Epidermal melanocyte (primary cell): ENCODE measurements at regions not wholly inside any gene's neighbourhood (a gene's known extent, or its start where the extent isn't known, plus 50 kb on each side); places are given as distances from the start of the nearest gene placed in this dataset.
"Not testable (repeated sequence)": the region's sequence is repeated elsewhere in the genome, so short reads cannot be mapped to it uniquely, and the experiment has no call there.

Experiments used
- DNase-seq: peaks from one replicate; pipeline ENCODE4 v3.0.0; 2011; ENCODE audit warnings: low spot score; ENCODE audit not compliant: insufficient read length

DNA sequence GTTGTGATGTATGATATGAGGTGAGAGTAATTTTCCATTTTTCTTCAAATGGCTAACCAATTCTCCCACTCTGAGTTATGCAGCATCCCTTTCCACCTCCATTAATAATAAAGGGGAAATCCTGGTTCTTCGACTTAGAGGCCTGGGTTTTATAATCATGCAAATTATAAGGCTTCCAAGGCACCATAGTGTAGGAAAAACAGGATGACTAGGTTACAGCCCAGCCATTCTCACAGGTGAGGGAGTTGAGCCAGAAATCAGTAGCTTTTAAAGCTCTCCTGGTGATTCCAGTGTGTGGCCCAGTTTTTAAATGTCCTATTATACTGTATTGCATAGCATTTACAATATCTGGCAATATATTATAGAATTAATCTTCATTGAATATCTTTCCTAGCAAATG lies 203.1 kb downstream of the ARHGEF9 start:
- DNase-seq = no peak

DNA sequence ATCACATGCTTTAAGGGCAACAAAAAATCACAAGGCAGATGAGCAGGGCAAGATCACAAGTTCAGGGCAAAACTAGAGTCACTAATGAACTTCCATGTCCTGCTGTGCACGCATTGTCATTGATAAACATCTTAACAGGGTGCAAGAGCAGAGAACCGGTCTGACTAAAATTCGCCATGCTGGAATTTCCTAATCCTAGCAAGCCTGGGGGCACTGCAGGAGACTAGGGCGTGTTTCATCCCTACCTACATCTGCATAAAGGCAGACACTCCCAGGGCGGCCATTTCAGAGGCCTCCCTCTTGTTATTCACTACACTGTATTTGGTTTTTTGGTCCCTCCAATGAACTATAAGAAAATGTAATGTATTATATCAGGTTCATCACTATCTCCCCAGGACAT lies 203.6 kb downstream of the ARHGEF9 start:
- no peak for DNase-seq

DNA sequence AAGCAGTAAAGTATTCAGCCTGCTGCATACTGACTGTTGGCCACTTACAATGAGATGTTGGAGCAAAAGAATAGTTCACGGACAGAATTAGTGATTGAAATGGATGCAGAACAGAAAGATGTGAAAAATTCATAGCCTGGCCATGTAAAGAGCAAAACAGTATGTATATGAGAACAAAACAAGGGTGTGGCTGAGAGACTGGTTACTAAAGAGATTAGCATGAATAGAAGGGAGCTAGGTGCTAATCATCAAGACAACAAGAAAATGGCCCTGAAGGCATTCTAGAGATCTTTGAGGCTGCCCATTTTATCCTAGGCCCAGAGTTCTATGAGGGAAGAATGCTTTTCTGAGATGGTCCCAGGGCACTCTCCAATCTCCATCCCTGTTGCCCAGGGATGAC lies 208.5 kb downstream of the ARHGEF9 start:
- no peak for DNase-seq

DNA sequence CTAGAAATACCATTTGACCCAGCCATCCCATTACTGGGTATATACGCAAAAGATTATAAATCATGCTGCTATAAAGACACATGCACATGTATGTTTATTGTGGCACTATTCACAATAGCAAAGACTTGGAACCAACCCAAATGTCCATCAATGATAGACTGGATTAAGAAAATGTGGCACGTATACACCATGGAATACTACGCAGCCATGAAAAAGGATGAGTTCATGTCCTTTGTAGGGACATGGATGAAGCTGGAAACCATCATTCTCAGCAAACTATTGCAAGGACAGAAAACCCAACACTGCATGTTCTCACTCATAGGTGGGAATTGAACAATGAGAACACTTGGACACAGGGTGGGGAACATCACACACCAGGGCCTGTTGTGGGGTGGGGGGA lies 209.3 kb downstream of the ARHGEF9 start:
- not testable (repeated sequence) for DNase-seq

DNA sequence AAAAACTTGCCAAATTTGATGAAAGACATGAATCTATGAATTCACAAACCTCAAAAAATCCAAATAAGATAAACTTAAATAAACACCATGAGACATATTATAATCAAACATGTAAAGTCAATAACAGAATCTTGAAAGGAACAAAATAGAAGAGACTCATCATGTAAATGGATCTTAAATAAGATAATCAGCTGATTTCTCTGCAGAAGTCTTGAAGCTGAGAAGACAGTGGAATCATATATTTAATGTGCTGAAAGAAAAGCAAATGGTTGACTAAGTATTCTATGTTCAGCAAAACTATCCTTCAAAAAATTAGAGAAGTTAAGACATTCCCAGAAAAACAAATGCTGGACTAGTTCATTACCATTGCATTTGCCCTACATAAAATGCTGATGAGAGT lies 215.7 kb upstream of the SPIN4 start:
- DNase-seq = no peak

DNA sequence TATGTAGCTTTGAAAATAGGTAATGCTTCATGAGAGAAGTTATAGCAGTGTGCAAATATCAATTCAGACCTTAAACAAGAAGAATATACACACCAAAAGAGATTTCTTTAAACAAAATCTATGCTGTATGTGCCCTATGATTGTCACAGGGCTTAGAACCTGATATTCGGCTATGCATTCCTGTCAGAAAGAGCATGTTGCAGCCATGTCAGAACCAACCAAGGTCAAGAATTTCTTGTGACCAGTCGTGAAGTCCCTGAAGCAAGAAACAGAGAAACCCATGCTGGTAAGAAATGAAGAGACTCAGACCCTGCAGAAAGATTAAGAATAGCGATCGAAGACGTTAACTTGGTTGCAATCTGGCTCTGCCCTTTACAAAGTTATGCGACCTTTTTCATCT lies 210.3 kb upstream of the SPIN4 start:
- no peak for DNase-seq

DNA sequence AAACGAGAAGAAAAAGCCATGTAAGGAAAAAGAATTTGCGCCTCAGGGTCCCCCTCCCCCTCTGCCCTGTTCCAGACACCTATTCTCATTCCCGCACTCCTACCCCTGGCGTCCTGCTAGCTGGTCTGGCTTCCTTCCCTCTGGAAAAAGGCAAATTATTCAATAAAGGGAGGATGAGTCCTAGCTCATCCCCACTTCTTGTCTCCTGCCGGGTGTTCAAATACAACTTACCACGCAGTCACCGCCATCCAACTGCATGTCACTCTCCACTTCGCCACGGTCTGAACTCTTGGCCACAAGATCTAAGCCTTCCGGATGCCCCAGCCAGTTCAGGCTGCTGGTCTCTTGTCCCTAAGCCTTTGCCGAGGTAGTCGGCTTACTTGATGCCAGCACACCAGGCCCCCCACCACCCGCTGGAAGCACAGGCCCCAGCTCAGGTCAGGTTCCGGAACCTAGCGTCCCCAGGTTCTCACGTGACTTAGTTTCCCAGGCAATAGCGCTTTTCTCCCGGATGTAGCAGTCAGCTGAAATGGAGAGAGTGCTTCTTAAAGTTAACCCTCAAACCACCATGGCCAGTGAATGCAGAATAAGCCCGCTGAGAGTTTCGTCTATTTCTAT lies 209.6 kb upstream of the SPIN4 start:
- DNase-seq = peak; percentile 18

DNA sequence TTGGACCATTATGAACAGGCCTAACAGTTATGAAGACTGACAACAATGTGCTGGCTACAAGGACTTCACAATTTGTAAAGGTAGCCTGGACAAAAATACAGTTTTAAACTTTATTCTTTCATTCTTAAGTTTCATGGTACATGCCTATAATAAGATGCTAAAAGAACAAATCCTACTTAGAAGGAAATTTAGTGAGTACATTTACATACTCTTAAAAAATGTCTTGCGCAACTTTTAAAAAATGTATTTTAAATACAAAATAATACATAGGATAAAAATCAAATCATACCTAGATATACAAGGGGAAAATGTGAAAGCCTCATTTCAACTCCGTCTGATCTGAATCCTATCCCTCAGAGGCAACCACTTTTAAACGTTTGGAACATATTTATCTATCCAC lies 200.7 kb upstream of the SPIN4 start:
- DNase-seq = no peak

DNA sequence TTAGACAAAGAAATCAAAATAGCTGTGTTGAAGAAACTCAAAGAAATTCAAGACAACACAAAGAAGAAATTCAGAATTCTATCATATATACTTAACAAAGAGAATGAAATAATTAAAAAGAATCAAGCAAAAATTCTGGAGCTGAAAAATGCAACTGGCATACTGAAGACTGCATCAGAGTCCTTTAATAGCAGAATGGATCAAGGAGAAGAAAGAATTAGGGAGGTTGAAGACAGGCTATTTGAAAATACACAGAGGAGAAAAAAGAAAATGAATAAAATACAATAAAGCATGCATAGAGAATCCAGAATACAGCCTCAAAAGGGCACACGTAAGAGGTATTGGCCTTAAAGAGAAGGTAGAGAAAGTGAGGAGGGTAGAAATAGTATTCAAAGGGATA lies 179.5 kb upstream of the SPIN4 start:
- DNase-seq = no peak

DNA sequence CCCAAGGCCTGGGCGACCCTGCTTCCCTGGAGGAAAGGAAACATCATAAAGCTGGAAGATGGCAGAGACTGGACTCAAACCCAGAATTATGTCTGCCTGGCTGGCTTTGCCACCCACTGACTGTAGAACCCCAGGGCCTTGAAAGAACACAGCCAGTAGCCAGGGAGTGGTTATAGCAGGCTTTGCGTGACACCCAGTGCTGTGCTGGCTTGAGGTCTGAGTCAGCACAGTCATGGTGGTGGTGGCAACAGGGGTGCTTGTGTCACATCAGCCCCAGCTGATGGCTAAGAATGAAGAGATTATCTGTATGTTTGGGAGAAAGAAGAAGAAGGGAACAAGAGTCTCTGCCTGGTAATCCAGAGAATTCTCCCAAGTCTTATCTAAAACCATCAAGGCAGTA lies 178.8 kb upstream of the SPIN4 start:
- no peak for DNase-seq

DNA sequence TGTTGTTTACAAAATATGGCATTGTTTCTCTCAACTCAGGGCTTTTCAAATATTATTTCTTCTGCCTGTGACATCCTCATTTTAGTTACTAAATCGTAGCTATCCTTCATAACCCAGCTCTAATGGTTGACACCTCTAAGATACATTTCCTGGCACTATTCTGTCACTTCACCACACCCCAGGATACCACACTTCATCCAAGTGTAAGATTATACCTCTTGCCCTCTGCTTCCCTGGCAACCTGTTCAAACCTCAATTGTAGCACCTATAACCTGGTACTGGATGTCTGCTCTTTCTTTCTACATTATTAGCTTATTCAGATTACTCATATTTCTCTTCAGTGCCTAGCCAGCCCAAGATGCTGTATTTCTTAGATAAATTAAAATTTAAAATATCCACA lies 175.7 kb upstream of the SPIN4 start:
- no peak for DNase-seq

DNA sequence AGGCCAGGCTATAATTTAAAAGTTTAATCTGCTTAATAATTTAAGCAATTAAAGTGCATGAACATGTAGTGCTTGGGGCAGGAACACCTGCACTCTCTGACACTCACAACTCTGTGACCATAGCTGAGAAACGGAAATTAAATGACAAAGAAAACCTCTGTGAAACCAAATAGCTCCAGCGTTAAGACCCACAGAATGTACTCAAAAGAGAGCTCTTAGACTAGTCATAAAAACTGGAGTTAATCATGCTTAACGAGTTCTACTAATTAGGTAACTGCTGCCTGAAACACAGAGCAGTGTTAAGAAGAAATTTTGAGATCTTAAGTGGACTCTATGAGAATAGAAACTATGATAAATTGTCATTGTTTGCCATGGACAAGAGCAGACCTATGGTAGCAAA lies 174.4 kb upstream of the SPIN4 start:
- DNase-seq = no peak

DNA sequence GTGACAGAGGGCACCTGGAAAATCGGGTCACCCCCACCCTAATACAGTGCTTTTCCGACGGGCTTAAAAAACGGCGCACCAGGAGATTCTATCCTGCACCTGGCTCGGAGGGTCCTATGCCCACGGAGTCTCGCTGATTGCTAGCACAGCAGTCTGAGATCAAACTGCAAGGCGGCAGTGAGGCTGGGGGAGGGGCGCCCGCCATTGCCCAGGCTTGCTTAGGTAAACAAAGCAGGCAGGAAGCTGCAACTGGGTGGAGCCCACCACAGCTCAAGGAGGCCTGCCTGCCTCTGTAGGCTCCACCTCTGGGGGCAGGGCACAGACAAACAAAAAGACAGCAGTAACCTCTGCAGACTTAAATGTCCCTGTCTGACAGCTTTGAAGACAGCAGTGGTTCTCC lies 168.2 kb upstream of the SPIN4 start:
- not testable (repeated sequence) for DNase-seq

DNA sequence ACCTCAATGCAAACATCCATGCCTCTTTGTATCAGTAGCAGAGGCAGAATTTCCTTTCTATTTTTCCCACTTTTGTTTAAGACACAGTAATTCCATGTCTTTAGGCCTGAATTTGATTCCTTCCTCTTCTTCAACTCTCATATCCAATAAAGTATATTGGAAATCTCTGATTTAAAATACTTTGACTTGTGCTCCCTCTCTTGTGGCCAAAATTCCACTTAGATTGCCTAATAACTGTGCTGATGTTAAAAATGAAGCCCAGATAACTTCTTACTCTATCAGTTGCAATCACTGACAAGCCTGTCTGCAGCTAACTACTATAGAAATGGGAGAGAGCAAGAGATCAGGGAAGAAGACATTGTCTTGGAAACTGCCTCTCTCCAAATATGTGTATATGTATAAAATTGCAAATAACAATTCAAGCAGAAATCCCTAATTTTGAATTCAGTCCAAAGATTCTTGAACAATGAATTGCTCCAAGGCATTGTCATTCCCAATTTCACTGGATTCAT lies 163.5 kb upstream of the SPIN4 start:
- DNase-seq = no peak

DNA sequence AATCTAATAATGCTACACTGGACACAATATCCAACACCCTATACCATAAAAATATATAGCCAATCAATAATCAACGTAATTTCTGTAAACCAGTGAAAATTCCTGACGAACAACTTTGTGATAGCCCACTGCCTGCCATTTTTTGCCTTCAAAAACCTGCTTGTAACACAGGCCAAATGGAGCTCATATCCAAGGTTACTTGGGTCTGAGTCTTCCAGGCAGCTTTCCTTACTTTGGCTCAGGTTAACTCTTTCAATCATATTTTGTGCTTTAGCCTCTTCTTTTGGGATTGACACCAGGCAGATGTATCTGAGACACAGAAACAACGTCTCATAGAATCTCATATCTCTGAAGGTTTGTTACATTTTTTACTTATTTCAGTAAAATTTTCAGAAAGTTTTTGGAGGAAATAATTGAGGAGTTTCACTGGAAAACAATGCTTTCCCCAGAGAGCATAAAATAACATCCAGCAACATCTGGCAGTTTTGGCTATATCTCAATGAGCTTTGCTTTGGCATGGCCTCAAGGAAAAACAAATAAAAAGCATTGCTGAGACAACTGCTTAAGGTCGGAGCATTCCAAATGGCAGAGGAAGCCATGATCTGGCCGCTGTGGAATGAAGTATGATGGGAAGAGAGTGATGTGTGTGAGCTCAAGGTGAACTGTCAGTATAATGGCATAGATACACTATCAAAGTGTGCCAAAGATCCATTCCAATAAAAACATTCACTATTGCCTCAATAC lies 162.9 kb upstream of the SPIN4 start:
- DNase-seq = no peak

DNA sequence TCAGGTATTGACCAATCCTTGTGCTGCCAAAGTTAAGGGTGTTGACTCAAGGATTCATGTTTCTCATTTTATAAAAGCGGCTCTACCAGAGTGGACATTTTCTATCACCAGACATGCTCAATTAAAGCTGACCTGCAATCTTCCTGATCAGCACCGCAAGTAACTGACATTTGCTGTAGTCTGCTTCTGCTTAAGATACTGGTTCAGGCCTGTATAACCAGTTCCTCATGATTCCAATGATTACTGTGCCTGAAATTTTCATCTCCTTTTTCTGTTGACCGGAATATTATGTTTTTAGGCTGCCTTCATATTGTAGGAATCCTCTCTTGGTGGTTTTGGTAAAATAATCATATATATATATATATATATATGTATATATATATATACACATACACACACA lies 160.2 kb upstream of the SPIN4 start:
- no peak for DNase-seq

DNA sequence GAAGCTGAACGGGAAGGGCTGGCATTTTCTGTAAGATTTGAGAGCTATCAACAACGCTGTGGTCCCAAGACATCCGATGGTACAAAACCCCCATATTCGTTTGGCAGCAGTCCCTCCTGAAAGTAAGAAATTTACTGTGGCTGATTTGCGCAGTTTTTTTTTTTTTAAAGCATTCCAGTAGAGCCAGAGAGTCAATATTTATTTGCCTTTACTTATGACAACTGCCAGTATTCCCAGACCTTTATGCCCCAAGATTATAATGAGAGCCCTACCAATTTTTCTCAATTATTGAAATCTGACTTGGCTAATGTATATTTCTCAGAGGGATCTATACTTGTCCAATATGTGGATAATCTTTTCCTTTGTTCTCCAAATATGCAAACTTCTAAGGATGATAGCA lies 157.5 kb upstream of the SPIN4 start:
- DNase-seq = no peak

DNA sequence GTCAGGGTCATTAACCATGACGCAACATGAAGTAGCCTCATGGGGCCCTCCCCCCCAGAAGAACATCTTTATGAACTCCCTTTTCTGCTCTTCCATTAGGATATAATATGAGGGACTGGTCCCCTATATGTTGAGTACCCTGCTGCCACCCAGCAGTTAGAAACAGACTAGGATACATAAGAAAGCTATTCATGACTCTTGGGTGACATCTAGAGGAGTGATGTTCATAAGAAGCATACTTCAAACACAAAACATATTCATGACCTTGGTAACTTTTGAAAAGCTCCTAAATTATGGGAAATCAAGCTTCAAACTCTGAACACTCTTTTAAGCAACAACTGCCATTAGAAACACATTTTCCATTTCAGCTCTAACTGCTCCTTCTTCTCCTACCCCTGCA lies 155.2 kb upstream of the SPIN4 start:
- no peak for DNase-seq

DNA sequence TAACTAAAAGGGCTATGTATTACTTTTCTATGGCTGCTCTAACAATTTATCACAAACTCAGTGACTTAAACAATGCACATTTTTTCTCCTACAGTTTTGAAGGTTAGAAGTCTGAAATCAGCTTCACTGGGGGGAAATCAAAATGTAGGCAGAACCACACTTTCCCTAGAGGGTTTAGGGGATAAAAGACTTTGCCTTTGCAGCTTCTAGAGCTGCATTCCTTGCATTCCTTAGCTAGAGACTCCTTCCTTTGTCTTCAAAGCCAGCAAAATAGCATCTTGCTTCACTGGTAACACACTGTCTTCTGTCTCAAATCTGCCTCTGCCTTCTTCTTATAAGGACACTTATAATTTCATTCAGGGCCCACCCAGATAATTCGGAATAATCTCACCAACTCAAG lies 152.4 kb upstream of the SPIN4 start:
- DNase-seq = no peak

DNA sequence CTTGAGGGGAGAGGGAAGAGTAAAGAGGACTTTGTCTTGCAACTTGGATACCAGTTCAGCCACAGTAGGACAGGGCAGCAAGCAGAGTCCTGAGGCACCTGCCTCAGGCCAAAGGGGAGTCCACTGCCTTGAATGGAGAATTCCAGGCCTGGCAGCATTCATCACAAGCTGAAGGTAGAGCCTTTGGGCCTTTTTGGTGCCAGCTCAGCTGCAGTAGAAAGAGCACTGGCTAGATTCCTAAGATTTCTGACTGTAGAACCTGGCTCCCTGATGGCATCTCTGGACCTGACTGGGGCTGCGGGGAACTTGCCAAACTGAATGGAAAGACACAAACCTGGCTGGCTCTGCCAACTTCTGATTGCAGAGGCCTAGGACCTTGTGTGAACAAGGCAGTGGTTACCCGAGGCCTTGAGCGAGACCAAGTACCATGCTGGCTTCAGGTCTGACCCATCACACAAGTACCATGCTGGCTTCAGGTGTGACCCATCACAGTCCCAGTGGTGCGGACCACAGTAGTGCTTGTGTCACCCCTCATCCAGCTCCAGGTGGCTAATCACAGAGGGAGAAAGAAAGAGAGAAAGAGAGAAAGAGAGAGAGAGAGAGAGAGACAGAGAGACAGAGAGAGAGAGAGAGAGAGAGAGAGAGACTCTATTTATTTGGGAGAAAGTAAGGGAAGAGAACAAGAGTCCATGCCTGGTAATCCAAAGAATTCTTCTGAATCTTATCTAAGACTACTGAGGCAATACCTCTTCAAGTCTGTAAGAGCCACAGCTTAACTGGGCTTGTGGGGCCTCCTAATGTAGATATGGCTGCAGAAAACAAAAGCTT lies 137.6 kb upstream of the SPIN4 start:
- DNase-seq = no peak

DNA sequence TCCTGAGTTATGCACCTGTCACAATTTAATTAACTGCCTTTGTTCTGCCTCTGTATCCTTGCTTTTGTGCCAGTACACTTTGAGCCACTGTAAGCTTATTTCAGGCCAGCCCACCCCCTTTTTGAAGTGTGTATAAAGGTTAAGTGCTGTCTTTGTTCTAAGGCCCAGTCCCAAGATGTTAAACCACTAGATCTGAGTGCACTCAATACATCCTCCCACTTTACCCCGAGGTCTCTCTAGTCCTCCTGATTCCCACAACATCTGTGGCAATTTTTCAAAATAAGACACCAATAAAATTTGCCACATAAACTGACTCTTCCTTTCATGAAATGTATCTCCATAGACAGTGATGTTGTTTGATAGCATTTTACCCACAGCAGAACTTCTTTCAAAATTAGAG lies 124.1 kb upstream of the SPIN4 start:
- no peak for DNase-seq

DNA sequence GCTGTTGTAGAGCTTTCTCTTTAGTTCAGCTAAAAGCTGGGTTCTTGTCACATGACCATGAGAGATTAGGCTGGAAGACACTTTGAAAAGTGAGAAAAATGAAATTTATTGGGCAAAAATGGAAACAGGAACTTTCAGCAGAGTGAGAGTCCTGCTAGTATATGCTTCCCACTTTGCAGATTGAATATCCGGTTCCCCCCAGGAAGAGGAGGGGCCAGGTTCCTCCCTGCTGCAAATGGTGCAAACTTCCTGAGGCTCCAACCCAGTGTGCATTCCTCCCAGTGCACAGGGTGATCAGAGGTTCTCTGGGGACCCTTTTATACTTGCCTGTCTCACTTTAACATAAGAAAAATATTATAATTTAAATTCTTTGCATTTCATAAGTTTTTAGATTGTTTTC lies 119.9 kb upstream of the SPIN4 start:
- no peak for DNase-seq
